NCI-H345 treated with DMSO at 0.1 percent for 48 hours (cell line): ENCODE measurements at regions not wholly inside any gene's neighbourhood (a gene's known extent, or its start where the extent isn't known, plus 50 kb on each side); places are given as distances from the start of the nearest gene placed in this dataset.
"Not testable (repeated sequence)": the region's sequence is repeated elsewhere in the genome, so short reads cannot be mapped to it uniquely, and the experiment has no call there.

Experiments
- DNase-seq: peaks from one replicate; lab custom pipeline; 2025; ENCODE audit not compliant: unreplicated experiment; lab: John Stamatoyannopoulos, UW

- DNase-seq: no peak
Measured at GRCh38 chr16:75921281-75921680, 195.0 kb upstream of the CPHXL start.

GRCh38 chr16:75922250-75922649, 196.0 kb upstream of the CPHXL start:
- DNase-seq: no peak

- no peak for DNase-seq
Measured at GRCh38 chr16:75924397-75924796, 198.1 kb upstream of the CPHXL start.

- no peak for DNase-seq
Measured at GRCh38 chr16:75927810-75928209, 201.5 kb upstream of the CPHXL start.

- DNase-seq: no peak
Measured at GRCh38 chr16:75928295-75928694, 202.0 kb upstream of the CPHXL start.

- DNase-seq: no peak
Measured at GRCh38 chr16:75929046-75929445, 202.8 kb upstream of the CPHXL start.

GRCh38 chr16:75931043-75931442, 204.8 kb upstream of the CPHXL start:
- DNase-seq: no peak

GRCh38 chr16:75931970-75932369, 205.7 kb upstream of the CPHXL start:
- no peak for DNase-seq

- no peak for DNase-seq
Measured at GRCh38 chr16:75938818-75939217, 212.5 kb upstream of the CPHXL start.

- no peak for DNase-seq
Measured at GRCh38 chr16:75942351-75942750, 216.1 kb upstream of the CPHXL start.

GRCh38 chr16:75942936-75943335, 216.6 kb upstream of the CPHXL start:
- DNase-seq: no peak

- DNase-seq: no peak
Measured at GRCh38 chr16:75943705-75944514, 217.6 kb upstream of the CPHXL start.

- DNase-seq: no peak
Measured at GRCh38 chr16:75945916-75946457, 219.7 kb upstream of the CPHXL start.

- DNase-seq: no peak
Measured at GRCh38 chr16:75947626-75948239, 221.4 kb upstream of the CPHXL start.

GRCh38 chr16:75948441-75948840, 222.2 kb upstream of the CPHXL start:
- no peak for DNase-seq

GRCh38 chr16:75948886-75949285, 222.6 kb upstream of the CPHXL start:
- DNase-seq: no peak

GRCh38 chr16:75952124-75952523, 225.8 kb upstream of the CPHXL start:
- no peak for DNase-seq

- DNase-seq: no peak
Measured at GRCh38 chr16:75957870-75958269, 231.6 kb upstream of the CPHXL start.

- no peak for DNase-seq
Measured at GRCh38 chr16:75965504-75966374, 239.4 kb upstream of the CPHXL start.

GRCh38 chr16:75969120-75969519, 242.8 kb upstream of the CPHXL start:
- DNase-seq: not testable (repeated sequence)

- no peak for DNase-seq
Measured at GRCh38 chr16:75971334-75971733, 245.0 kb upstream of the CPHXL start.
